ENCODE measurements at regions not wholly inside any gene's neighbourhood (a gene's known extent, or its start where the extent isn't known, plus 50 kb on each side); places are given as distances from the start of the nearest gene placed in this dataset.
A peak's percentile ranks its signal among the peaks of the same experiment; 100 is the strongest.

DNA sequence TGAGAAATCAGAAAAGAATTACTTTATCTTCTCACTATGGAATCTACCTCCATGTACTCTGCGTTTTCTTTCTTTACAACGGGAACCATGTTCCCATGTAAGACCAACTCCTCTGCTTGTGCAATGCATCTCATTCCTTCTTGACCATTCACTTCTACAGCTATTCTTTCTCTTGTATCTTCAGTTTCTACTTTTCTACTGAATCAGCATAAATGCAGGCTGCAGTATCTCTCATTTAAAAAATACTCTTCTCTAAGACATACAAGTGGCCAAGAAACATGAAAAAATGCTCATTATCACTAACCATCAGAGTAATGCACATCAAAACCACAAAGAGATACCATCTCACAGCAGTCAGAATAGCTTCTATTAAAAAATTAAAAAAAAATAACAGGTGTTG, 74.1 kb upstream of the NANOGP8 start:
- DNase-seq (ENCODE audit: low read depth): no peak

DNA sequence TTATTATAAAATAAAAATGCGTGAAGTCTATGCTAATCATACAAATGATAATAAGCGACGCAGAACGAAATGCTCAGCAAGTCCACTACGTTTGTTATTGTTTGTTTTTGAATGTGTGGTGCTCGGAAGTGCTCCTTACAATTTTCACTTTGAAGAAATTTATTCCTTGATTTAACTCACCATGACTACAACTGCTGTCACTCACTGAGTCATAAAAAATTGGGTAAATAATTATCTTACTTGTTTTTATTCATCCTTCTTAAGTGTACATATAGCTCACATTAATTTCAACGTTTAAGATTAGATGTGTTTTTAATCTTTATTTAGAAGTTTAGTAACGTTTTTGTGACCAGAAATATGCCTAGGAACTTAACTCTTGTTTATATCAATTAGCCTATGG, 66.7 kb upstream of the NANOGP8 start:
- DNase-seq (ENCODE audit: low read depth): no peak

DNA sequence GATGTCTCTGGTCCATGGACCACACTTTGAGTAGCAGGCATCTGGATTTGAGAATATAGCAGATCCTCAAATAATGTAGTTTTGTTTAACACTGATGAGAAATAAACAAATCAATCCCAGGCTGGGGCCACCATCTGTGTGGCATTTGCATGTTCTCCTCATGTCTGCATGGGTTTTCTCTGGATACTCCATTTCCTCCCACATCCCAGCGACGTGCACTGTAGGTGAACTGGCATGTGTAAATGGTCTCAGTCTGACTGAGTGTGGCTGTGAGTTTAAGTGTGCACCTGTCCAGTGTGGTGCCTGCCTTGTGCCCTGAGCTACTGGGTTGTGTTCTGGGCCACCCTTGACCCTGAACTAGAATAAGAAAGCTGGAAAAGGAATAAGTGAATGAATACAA, 66.3 kb upstream of the NANOGP8 start:
- DNase-seq (ENCODE audit: low read depth): no peak

DNA sequence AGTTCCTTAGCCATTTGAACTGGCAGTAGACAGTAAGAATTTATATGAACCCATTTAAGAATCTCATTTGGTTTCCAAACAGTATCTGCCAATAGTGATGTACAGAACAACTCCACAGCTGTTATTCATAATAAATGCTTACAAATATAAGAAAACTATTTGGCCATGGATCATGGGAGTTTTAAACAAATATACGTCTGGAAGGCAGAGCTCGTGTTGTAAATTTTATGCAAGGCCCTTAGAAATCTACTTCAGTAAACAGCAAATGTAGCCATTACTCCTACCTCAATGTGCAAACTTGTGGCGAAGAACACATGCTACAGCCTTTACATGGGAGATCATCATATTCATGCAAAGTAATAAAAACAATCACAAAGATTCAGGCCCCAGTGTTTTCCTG, 65.3 kb upstream of the NANOGP8 start:
- no peak for DNase-seq (ENCODE audit: low read depth)

DNA sequence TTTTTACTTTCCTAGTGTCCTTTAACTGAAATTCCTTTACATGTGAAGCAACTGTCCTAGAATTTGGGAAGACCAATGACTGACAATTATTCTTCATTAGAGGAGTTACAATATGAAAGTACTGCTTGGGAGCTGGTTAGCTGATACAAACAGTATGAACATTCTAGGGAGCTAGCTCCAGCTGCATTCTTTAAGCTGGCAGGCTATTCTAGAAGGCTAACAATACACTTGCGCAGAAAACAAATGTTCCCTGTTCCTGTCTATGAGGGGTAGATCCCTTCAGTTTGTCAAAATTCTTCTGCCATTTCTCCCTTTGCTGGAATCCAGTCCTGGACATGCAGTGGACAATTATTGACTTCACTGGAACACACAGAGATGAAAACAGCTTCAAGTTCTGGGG, 60.2 kb upstream of the NANOGP8 start:
- no peak for DNase-seq (ENCODE audit: low read depth)

DNA sequence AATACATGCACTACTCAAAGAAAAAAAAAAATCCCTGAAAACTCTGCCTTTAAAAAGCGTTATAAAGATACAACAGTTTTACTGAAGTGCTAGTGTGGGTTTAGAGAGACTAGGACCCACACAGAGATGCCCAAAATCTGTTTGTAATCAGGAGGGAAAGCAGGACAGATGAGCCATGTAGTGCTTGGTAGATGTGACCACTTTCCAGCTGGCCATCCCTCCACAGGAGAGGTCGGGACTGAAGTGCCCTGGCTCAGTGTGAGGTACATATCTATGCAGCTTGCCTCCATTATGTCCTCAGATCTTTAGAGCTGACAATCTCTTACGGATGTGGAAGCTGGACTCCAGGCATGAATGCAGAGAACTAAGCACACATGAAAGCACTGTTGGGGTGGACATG, 57.5 kb upstream of the NANOGP8 start:
- no peak for DNase-seq (ENCODE audit: low read depth)

DNA sequence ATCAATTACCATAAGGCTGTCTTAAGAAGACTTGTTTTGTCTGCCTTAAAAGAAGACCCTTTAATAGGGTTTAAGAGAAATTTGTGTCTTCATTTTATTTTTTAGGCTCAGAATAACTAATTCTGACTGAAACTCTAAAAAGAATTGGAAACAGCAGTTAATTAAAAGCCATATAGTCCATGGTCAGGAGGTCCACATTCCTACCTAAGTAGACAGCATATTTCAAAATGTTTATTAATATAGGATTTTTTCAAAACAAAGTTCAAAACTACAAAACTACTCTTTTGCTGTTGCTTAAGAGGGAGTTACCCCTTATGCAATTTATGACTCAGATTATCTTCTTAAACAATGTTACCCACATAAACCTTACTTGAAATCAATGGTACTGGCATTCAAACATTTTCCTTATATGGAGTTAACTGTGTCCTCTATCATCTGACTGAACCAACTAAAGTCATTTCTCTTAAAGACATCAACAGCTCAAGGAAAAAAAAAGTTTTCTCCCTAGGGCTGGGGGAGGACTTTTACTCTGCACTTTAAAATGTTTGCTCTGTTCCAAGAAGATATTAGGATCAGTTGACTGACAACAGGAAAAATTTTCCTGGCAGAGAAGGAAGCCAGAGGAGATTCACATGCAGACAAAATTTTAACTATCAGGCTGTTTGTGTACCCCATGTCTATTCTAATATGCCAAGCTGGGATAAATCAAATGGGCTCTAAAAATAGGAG, 56.8 kb upstream of the NANOGP8 start:
- peak; percentile 72 for DNase-seq (ENCODE audit: low read depth)

DNA sequence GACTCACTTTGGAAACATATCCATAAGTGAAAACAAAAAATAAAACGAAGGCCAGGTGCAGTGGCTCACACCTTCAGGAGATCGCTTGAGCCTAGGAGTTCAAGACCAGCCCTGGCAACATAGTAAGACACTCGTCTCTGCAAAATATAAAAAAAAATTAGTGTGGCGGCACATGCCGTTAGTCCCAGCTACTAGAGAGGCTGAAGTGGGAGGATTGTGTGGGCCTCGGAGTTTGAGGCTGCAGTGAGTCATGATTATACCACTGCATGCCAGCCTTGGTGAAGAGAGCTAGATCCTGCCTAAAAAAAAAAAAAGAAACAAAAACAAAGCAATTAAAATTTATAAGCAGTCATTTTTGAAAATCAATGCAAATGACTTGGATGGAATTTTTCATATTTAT, 54.7 kb upstream of the NANOGP8 start:
- DNase-seq (ENCODE audit: low read depth): no peak

DNA sequence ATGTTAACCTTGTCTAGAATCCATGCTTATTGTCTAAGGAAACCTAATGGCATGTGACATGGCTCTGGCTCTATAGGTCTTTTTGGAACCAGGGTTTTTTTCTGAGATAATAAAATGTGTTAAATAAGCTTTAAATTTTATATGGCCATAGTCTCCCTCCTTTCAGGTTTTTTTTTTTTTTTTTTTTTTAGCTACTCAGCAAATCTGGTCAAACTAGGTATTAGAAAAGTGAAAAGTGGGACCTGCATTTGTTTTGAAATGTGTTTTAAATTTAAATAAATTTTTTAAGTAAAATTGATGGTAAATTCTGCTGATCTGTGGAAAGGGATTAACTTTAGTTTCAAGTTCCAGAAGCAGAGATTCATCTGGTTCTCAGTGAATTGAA, 52.1 kb upstream of the NANOGP8 start:
- no peak for DNase-seq (ENCODE audit: low read depth)

DNA sequence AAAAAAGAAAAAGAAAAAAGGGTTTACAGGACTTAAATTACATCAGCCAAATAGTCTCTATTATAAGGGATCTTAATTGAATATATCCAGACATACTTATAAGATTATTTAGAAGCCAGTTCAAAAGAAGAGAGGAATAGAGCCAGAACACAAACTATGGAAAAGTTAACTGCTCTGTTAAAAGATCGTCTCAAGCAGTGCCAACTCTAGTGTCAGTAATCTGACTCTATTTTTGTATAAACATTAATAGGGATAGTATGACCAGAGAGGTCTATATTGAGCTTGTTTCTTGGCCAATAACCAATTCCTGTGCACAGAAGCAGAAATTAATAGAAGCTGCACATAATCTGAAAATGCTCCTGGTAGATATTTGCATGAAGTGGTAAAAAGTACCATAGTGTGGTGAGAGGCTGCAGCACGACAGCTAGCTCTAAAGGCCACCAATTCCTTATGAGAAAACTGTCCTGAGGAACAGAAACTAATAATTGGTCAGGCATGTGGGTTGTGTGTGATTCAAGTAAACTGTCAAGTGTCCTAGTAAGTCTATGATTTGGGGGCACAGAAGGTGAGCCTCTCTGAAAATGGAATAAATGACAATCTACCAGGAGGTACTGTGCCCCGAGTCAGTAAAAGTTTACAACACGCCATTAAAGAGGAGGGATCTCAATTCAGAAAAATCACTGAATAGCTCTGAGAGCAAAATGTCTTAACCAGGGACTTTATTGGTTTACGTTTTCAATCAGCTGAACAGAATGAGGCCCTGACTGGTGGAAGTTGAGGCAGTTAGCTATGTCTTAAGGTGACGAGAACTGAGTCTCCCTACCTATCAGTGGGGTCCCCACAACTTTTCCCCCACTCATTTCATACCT, 51.5 kb upstream of the NANOGP8 start:
- DNase-seq (ENCODE audit: low read depth): no peak

All from stromal cell of bone marrow (primary cell).